DMS53 treated with DMSO at 0.1 percent for 48 hours (cell line): ENCODE measurements at regions not wholly inside any gene's neighbourhood (a gene's known extent, or its start where the extent isn't known, plus 50 kb on each side); places are given as distances from the start of the nearest gene placed in this dataset.
"Not testable (repeated sequence)": the region's sequence is repeated elsewhere in the genome, so short reads cannot be mapped to it uniquely, and the experiment has no call there.

Experiments
- DNase-seq: peaks from one replicate; lab custom pipeline; 2025; ENCODE audit not compliant: unreplicated experiment; lab: John Stamatoyannopoulos, UW

DNA sequence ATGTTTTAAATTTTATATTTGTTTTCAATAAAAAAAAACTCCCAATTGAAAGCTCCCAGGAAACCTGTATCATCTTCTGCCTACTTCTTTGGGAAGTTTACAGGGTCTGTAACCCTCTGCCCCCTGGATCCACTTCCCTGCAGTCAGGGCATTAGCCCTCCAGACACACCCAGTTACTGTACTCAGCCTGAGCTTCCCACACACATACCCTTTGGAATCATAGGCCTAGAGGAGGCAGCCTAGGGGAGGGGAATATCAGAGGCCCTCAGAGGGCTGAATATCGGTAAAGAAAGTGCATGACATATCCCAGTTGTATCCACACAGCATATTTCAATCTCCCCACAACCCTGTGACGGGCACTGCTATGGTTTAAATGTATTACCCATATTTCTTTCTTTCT is 56.2 kb upstream of the TFPI start:
- DNase-seq, result not testable (repeated sequence)

DNA sequence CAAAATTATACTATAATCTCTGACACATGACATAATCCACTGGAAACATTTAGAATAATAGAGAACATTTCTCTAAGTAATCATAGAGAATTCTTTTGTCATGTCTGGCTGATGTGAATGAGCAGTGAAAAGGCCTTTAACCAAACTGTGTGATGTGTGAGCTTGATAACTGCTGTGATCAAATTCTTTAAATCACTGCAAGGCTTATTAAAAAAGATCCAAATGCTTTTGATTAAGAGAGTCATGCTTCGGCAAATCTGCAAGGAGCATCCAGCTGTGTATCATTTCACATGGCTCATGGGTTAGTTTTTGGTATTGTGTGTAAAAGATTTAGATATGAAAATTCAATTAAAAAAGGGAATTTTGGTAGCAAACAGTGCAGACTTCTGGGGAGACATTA is 58.6 kb upstream of the TFPI start:
- no peak for DNase-seq

DNA sequence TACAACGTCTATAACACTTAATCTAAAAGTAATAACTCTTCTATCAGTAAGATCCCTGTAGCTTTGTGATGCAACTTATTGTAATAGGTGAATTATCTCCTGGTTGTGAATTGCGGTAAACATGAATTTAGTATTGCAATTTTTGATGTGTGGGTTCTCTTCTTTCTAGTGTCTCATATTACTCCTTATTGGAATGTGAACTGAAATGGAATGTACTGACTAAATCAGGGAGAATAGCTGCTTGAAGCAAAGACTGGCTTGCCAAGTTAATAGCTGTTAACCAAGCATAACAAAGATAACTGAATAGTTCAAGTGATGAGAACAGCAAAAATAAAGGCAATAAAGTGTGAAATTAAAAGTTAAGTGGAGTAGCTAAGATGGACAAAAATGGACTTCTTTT is 60.5 kb upstream of the TFPI start:
- DNase-seq, result no peak

DNA sequence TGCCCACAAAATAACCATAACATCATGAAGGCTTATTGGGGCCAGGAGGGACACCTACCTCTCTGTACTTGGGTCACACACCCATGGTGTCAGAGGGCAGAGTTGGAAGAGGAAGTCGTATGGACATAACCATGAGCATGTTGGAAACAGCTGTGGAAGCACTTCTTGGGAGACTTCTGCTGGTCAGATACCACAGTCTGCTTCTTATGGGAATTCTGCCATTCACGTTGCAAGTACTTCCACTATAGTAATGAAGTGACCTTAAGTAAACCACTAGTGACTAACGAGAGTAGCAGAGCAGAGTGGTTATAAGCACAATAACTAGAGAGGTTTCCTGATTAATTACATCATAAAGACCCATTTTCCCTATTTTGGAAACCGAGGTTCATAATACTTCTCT is 61.1 kb upstream of the TFPI start:
- peak; percentile 72 for DNase-seq

DNA sequence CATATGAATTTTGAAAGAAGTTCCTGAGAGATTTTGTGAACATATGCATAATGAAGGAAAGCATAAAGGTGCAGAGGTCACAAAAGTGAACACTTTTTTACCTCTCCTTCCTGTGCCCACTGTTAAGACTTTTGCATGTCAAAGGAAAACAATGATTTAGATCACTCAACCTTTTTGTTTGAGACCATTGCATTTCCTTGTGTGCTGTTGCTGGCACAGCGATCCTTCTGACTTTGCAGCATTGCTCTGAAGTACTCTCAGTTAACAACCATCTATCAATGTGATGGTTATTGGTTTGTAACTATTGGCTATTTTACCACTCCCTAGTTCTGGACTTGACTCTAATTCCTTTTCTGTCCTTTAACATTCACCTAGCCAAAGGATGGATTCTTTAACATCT is 61.7 kb upstream of the TFPI start:
- no peak for DNase-seq

DNA sequence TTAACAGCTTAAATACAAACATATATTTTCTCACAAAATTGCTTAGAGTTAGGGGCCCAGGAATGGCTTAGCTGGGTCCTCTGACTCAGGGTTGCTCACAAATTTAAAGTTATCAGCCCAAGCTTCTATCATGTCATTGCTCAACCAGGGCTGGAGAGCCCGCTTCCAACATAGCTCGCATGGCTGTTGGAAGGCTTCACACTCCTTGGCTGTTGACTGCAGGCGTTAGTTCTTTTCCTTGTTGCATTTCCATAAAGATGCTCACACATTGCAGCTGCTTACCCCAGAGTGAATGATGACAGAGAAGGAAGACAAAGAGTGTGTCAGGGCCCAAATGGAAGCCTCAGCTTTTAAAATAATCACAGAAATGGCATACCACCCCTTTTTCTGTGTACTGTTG is 62.9 kb upstream of the TFPI start:
- no peak for DNase-seq

DNA sequence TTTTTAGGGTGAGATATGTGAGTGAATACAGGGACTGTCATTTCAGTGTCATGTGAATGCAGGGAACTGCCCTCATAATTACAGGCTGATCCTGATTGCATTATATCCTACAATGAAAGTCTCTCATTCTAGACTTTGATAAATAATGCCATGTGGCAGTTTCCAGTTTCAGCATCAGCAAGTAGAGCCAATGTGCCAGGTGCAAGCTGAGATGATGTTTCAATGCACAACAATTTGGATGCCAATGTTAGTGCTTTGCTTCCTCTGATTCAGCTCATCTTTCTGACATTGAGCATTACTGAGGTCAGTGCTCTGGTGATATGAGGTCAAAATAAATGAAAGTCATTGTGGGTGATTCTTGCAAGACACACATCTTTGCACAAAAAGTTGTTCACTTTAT is 63.7 kb upstream of the TFPI start:
- DNase-seq, result no peak

DNA sequence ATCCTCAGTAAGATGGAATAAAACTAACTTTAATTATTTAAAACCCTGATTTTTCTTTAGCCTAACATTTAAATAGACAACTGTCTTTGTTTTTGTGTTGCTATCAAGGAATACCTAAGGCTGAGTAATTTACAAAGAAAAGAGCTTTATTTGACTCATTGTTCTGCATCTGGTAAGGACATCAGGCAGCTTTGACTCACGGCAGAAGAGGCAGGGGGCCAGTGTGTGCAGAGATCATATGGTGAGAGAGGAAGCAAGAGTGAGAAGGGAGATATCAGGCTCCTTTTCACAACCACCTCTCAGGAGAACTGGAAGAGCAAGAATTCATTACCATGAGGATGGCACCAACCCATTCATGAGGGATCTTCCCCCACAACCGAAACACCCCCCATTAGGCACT is 64.6 kb upstream of the TFPI start:
- DNase-seq, result no peak

DNA sequence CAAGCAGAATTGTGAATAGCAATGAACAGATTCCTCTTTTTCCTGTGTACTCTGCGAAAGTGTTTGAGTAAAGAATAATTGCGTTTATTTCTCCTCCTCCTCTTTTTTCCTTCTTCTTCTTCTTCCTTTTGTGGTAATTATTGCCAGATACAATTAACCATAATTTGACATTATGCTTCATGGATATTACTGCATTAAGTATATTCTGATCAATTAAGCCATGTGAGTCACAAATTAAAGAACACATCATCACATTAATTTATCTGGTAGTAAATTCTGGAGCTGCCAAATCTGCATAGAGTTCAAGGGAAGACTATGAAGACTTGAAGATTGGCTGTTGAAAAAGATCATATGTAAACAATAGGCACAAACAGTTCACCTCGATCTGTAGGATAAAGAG is 72.9 kb upstream of the TFPI start:
- no peak for DNase-seq

DNA sequence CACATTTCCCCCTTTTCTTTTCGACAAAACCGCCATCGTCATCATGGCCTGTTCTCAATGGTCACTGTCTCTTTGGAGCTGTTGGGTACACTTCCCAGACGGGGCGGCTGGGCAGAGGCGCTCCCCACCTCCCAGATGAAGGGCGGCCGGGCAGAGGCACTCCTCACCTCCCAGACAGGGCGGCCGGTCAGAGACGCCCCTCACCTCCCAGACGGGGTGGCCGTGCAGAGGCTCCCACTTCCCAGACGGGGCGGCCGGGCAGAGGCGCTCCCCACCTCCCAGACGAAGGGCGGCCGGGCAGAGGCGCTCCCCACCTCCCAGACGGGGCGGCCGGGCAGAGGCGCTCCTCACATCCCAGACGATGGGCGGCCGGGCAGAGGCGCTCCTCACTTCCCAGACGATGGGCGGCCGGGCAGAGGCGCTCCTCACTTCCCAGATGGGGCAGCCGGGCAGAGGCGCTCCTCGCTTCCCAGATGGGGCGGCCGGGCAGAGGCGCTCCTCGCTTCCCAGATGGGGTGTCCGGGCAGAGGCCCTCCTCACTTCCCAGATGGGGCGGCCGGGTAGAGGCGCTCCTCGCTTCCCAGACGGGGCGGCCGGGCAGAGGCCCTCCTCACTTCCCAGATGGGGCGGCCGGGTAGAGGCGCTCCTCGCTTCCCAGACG is 82.6 kb upstream of the TFPI start:
- not testable (repeated sequence) for DNase-seq

DNA sequence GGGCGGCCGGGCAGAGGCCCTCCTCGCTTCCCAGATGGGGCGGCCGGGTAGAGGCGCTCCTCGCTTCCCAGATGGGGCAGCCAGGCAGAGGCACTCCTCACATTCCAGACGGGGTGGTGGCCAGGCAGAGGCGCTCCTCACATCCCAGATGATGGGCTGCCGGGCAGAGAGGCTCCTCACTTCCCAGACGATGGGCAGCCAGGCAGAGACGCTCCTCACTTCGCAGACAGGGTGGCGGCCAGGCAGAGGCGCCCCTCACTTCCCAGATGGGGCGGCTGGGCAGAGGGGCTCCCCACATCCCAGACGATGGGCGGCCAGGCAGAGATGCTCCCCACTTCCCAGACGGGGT is 83.1 kb upstream of the TFPI start:
- DNase-seq, result not testable (repeated sequence)

DNA sequence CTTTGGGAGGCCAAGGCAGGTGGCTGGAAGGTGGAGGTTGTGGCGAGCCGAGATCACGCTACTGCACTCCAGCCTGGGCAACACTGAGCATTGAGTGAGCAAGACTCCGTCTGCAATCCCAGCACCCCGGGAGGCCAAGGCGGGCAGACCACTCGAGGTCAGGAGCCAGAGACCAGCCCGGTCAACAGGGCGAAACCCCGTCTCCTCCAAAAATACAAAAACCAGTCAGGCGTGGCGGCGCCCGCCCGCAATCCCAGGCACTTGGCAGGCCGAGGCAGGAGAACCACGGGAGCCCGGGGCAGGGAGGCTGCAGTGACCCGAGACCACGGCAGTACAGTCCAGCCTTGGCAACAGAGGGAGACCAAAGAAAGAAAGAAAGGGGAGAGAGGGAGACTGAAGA is 83.5 kb upstream of the TFPI start:
- not testable (repeated sequence) for DNase-seq

DNA sequence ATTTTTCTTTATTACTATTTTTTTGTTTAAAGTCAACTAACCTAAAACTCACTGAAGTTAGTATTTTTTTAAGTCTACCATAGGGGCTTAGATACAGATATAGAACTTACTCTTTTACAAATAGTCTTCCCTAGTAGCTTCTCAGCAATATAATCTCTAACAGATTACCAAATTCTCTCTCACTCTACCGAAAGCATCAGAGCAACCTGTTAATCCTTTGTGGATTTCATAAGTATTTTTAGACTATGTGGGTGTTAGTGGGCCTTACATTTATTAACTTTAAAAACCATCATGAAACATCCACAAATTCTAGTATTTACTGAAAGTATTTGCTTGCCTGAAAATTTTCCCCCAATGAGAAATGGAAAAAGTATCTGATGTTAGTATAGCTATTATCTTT is 84.6 kb upstream of the TFPI start:
- no peak for DNase-seq

DNA sequence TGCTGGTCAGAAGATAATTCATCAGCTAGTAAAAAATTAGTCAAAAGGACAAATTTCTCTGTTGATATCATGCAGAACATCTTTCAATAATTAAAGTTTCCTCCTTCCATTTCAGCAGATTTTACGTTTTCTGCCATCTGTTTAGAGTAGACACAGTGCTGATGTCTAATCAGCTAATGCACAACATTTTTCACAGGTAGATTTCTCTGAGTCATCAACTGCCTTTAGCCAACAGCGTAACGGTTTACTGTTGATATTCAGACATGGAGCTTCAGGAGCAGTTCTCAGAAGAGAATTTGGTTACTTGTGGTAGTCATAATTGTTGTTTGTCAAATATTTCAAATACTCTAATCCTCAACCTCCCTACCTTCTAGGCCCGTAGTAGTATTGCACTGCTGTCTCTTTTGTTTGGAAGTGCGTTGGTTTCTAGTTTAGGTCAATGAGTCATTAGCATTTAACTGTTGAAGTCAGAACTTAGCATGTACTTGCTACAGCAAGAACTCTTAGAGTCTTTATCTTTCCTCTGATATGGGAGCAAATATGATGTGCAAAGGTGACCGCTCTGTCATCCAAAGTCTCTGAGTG is 86.8 kb upstream of the TFPI start:
- no peak for DNase-seq

DNA sequence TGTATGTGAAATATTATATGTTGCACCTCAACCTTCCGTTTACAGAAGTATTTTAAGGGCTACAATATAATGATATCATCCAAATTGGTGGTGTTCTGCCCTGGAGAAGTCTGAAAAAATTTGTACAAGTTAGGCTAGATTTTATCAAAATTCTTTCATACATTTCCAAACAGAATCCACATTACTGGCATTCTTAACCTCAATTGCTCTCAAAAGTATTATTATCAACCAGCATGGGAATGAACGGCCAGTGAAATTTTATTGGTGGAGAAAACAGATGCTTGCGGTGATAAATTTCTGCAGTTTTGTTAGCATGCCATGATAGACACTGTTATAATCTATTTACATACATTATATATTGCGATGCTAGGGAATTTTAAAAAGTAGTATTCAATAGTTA is 88.3 kb upstream of the TFPI start:
- no peak for DNase-seq

DNA sequence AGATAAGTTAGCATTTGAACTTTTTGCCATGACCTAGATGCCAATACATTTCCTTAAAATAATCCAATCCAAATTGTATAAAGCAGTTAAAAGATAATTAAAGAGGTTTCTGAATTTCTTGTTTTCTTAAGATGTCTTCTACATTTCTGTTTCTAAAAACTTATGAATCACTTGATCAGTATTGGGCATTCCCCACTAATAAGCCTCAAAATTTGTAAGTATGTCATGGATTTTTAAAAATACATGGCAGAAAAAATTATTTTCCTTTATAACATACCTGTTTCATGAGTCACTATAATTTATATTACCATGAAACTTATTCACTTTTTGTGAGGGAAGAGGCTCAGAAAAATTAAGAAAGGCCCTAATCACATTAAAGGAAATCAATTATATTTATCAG is 90.3 kb upstream of the TFPI start:
- no peak for DNase-seq

DNA sequence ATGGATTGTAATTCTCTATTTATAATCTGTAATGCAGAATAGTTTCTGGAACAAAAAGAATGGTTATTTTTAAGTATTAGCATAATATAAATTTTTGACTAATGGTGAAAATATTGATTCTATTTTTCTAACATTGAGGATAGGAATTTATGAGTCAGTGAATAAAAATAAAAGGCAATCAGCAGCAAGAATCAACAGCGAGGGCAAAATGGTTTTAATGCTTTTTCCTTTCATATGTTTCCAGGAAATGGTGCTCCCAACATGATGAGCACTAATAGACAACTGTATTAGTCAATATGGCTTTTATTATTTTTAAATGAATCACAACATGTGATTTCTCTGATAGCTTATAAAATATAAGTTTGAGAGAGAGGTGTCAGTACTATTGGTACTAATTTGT is 90.7 kb upstream of the TFPI start:
- DNase-seq, result no peak

DNA sequence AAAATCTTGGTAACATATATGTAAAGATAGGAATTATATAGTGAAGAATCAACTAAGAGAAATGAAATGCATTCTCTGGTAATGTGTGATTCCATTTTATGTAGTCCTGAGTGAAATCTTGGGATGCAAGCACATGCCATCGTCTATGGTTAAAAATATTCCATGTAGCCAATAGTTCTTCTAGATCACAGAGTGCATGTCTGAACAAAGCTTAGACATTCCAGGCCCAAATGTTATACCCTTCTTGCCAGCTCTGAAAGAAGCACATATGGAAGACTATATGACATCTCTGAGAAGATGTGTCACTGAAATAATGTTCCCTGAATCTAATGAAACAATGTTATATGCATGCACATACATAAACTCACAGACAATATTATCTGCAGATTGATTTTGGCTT is 92.3 kb upstream of the TFPI start:
- no peak for DNase-seq

DNA sequence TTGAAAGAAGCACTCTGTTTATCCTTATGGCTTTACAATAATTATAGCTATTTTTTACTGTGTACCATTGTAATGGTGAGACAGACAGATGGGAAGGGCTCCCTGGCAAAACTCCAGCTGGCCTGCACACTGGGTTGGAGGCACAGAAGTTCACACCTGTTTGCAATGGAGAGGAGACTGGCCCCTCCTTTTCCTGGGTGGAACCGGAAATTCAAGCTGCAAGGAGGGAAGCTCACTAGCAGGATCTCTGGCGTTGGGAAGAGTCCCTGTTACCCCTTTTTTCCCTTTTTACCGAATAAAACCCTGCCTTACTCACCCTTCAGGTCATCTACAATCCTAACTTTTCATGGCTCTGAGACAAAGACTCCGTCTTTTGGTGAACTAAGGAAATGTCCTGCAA is 100.3 kb upstream of the TFPI start:
- peak; percentile 62 for DNase-seq

DNA sequence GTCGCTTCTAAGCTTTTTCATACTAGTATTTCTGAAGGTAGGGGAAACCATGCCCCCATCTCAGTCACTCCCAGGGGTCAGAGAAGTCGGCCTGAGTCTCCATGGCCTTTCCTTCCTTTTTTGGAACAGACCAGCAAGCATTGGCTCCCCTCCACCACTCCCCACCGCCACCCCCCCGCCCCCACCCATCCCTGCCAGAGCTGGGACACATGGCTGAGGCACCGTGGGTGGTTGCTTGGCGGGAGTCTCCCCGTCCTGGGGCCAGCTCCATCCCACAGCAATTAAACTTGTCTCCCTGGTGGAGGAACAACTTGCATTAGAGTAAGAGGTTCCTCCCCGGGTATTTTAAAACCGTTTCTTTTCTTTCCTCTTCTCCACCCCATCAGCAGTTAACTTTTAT is 100.8 kb upstream of the TFPI start:
- DNase-seq, result no peak

DNA sequence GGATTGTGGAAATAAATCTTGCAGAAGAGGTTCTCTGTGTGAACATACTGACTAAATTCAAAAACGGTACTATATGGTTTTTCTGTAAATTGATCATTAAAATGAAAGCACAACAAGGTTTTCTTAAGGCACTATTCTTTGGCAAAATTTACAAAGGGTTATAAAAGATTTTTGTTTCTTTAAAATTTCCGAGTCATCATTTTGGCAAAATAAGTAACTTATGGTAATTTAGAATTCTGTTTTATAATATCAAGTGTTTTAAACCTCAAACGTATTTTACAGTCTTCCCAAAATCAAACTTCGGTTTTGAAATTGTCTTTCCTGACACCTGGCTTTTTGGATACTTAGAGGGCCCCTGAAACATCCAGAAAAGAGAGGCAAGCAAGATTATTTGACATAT is 101.9 kb upstream of the TFPI start:
- DNase-seq, result no peak

DNA sequence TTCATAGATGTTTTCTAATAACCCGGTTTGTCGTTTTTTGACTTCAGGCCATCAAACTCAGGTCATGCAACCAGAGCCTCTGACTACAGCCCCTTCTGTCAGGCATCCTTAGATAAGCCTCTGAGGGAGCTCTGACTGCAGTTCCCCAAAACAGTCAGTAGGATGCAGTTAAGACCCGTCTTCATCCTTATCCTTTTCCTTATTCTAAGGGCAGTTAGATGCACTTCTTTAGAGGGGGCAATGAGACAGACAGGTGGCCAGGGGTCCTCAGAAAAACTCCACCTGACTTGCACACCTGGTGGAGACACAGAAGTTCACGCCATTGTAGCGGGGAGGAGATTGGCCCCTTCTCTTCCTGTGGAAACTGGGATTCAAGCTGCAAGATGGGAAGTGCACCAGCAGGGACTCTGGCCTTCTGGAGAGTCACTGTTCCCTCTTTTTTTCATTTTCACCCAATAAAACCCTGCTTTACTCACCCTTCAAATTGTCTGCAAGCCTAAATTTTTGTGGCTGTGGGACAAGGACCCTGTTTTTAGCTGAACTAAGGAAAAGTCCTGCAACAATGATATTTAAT is 104.8 kb upstream of the TFPI start:
- peak; percentile 16 for DNase-seq

DNA sequence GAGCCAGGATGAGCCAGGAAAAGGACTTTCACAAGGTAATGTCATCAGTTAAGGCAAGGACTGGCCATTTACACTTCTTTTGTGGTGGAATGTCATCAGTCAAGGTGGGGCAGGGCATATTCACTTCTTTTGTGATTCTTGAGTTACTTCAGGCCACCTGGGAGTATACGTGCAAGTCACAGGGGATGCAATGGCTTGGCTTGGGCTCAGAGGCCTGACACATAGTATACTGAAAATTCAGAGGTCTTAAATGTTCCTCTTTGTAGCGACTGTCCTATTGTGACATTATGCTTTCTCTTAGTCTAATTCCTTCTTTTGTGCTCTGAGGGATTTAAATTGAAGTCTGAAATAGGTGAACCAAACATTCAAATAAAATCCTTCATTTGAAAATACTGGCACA is 121.8 kb upstream of the TFPI start:
- not testable (repeated sequence) for DNase-seq
